ENCODE measurements at regions not wholly inside any gene's neighbourhood (a gene's known extent, or its start where the extent isn't known, plus 50 kb on each side); places are given as distances from the start of the nearest gene placed in this dataset.

- TF ChIP-seq CTCF (conservative IDR thresholded peaks at IDR 0.05; ENCODE audit: low read length) (no peak), EZH2phosphoT487 (IDR thresholded peaks at IDR 0.05; ENCODE audit: borderline replicate concordance, low read depth, low read length) (no peak)
These were observed 91.2 kb downstream of the KCTD15 start for GRCh38 chr19:33887891-33888290.

Measured in OCI-LY7 (cell line).